ENCODE measurements at regions not wholly inside any gene's neighbourhood (a gene's known extent, or its start where the extent isn't known, plus 50 kb on each side); places are given as distances from the start of the nearest gene placed in this dataset.

DNA sequence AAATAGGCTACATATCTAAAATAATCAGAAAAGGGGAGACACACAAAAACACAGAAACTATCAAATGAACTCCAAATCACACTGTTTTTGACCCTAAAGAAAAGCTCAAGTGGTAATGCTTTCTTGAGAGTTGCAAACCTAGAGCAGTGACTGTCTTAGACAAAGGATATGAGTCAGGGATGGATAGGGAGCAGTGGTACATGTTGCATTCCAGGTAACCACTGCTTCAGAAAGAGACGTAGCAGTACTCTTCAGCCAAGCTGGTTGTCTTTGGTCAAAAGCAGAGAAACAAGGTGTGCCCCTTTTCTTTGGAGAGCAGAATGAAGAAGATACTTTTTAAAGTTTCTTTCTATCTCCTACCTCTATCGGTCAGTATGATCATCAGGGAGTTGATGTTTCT is 1003.6 kb downstream of the CDH9 start:
- Histone ChIP-seq H3K36me3 (no peaks in the 10 kb centered on the region), H3K4me1 (no peaks in the 10 kb centered on the region), H3K9me3 (no peaks in the 10 kb centered on the region), H3K27me3 (no peaks in the 10 kb centered on the region), H3K4me3 (no peak overlapping the region), H3K27ac (no peak overlapping the region)
- DNase-seq (ENCODE audit: low spot score in 2 of 2) = no peak
- 96% methylated on average over 2 of the region's 2 CpGs for WGBS, 2 donors
- TF ChIP-seq, protein P1, sequence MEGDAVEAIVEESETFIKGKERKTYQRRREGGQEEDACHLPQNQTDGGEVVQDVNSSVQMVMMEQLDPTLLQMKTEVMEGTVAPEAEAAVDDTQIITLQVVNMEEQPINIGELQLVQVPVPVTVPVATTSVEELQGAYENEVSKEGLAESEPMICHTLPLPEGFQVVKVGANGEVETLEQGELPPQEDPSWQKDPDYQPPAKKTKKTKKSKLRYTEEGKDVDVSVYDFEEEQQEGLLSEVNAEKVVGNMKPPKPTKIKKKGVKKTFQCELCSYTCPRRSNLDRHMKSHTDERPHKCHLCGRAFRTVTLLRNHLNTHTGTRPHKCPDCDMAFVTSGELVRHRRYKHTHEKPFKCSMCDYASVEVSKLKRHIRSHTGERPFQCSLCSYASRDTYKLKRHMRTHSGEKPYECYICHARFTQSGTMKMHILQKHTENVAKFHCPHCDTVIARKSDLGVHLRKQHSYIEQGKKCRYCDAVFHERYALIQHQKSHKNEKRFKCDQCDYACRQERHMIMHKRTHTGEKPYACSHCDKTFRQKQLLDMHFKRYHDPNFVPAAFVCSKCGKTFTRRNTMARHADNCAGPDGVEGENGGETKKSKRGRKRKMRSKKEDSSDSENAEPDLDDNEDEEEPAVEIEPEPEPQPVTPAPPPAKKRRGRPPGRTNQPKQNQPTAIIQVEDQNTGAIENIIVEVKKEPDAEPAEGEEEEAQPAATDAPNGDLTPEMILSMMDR (IDR thresholded peaks at IDR 0.05) = no peak
- TF ChIP-seq POLR2A (IDR thresholded peaks at IDR 0.05) (no peak), EP300 (IDR thresholded peaks at IDR 0.05) (no peak)

DNA sequence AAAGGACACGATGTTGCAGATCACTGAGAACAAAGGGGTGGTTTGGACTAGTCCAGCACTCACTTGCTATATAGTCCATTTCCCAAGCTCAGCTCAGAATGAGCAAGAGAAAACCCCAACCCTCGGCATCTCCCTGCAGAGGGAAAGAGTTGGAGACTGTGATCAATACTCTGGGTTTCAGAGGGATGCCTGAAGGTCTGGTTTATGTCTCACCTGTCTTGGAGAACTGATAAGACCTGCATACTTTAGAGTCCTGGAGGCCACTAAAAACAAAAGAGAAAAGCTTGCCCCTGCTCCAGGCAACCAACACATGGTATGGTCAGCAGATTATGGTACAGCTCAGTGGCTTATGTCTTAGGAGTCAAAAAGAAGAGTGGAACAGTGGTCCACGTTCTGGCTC is 1006.9 kb downstream of the CDH9 start:
- WGBS, 2 donors = 69 to 71% methylated on average over 3 of the region's 3 CpGs
- TF ChIP-seq EP300 (IDR thresholded peaks at IDR 0.05) = no peak
- no peak for TF ChIP-seq POLR2A (IDR thresholded peaks at IDR 0.05)
- TF ChIP-seq, protein P1 (IDR thresholded peaks at IDR 0.05) = no peak
- DNase-seq (ENCODE audit: low spot score in 2 of 2) = no peak
- Histone ChIP-seq H3K27ac (no peak overlapping the region), H3K9me3 (no peaks in the 10 kb centered on the region), H3K27me3 (no peaks in the 10 kb centered on the region), H3K4me1 (no peaks in the 10 kb centered on the region), H3K36me3 (no peaks in the 10 kb centered on the region), H3K4me3 (no peak overlapping the region)

DNA sequence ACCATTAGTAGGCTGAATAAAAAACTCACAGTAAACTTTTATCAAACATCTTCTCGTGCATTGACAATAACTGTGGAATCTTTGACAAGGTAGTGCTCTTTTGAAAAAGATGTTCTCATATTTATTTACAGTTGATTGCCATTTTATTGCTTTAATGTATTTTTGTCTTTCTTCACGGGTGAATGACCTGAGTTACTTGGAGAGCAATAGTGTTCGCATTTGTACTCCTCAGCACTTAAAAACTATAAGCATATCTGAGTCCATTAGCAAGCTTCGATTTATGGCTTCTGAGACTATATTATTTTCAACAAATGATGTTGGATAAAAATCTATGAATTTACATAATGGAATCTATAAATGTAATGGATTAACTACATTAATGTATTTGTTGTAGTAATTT is 1012.3 kb downstream of the CDH9 start:
- no peak for DNase-seq (ENCODE audit: low spot score in 2 of 2)
- TF ChIP-seq EP300 (IDR thresholded peaks at IDR 0.05) (no peak), POLR2A (IDR thresholded peaks at IDR 0.05) (no peak)
- TF ChIP-seq, protein P1 (IDR thresholded peaks at IDR 0.05) = no peak
- Histone ChIP-seq H3K36me3 (no peaks in the 10 kb centered on the region), H3K9me3 (no peaks in the 10 kb centered on the region), H3K27ac (no peak overlapping the region), H3K4me3 (no peak overlapping the region), H3K4me1 (no peaks in the 10 kb centered on the region), H3K27me3 (no peaks in the 10 kb centered on the region)
- WGBS, 2 donors = 84 to 85% methylated on average over 4 of the region's 4 CpGs

DNA sequence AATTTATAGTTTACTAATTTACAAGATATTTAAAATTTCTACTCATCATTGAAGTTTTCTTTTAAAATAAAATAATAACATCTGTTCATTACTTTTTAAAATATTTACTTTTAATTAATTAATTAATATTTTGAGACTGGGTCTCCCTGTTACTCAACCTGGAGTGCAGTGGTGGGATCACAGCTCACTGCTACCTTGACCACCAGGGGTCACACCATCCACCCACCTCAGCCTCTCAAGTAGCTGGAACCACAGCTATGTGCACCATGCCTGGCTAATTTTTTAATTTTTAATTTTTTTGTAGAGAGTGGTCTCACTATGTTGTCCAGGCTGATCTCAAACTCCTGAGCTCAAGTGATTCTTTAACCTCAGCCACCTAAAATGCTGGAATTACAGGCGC is 1013.6 kb downstream of the CDH9 start:
- no peaks in the 10 kb centered on the region for H3K27me3 ChIP-seq
- no peak for DNase-seq (ENCODE audit: low spot score in 2 of 2)
- 89 to 98% methylated on average over 1 of the region's 1 CpG for WGBS, 2 donors

DNA sequence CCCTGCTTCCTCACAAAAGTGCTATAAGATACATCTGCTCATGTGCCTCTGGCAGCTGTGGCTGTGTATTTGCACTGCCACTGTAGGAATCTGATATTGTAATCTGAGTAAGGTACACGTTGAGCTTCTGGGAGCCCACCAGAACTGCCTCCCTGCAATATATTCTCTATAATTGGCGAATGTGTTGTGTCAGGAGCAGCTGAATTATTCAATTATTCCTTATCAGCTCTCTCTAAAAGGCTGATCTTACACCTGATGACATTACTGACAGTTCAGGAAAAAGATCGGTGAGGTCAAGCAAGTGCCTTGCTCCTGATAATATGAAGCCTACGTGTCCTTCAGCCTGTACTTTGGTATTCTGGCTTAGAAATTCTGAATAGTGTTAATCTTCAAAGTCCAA is 1015.0 kb downstream of the CDH9 start:
- no peak for DNase-seq (ENCODE audit: low spot score in 2 of 2)
- H3K9me3 ChIP-seq = no peaks in the 10 kb centered on the region
- no peaks in the 10 kb centered on the region for H3K36me3 ChIP-seq
- H3K4me3 ChIP-seq = no peak overlapping the region
- WGBS, 2 donors = 63 to 82% methylated on average over 4 of the region's 4 CpGs
- H3K4me1 ChIP-seq = no peaks in the 10 kb centered on the region
- no peaks in the 10 kb centered on the region for H3K27me3 ChIP-seq
- H3K27ac ChIP-seq = no peak overlapping the region
- TF ChIP-seq EP300 (IDR thresholded peaks at IDR 0.05) (no peak), POLR2A (IDR thresholded peaks at IDR 0.05) (no peak)
- TF ChIP-seq, protein P1 (IDR thresholded peaks at IDR 0.05) = no peak

More for the DNA sequence above, 1013.6 kb downstream of the CDH9 start:
- H3K4me3 ChIP-seq = no peak overlapping the region
- no peak overlapping the region for H3K27ac ChIP-seq
- TF ChIP-seq EP300 (IDR thresholded peaks at IDR 0.05) = no peak
- TF ChIP-seq, protein P1 (IDR thresholded peaks at IDR 0.05) = no peak
- no peak for TF ChIP-seq POLR2A (IDR thresholded peaks at IDR 0.05)
- no peaks in the 10 kb centered on the region for H3K4me1 ChIP-seq
- H3K9me3 ChIP-seq = no peaks in the 10 kb centered on the region
- no peaks in the 10 kb centered on the region for H3K36me3 ChIP-seq

Data from tibial nerve (tissue), 4 donors.